Spleen (tissue), 11 donors: ENCODE measurements at regions not wholly inside any gene's neighbourhood (a gene's known extent, or its start where the extent isn't known, plus 50 kb on each side); places are given as distances from the start of the nearest gene placed in this dataset.
"Not testable (repeated sequence)": the region's sequence is repeated elsewhere in the genome, so short reads cannot be mapped to it uniquely, and the experiment has no call there.

Experiments used
- DNase-seq: peaks from one replicate; pipeline ENCODE4 v3.0.0-alpha.2; 2020
- H3K27ac ChIP-seq, 8 donors: fragments of 200-600 bp; sonication (generic) in 7 of 8; 1 replicate in 4 of 8; 2 replicates in 4 of 8; pipeline versions ENCODE4 v1.5.0 to v1.8.0; 2016 to 2021; ENCODE audit warnings: inconsistent platforms in 4 of 8, mild to moderate bottlenecking in 4 of 8, moderate library complexity in 1 of 8
- H3K27me3 ChIP-seq, 7 donors: fragments of 200-600 bp; sonication (generic) in 6 of 7; replicated peaks in 1 of 7; 1 replicate in 4 of 7; 2 replicates in 3 of 7; pipeline versions ENCODE4 v1.5.0 to v1.8.0; 2016 to 2021; ENCODE audit warnings: inconsistent platforms in 3 of 7, mild to moderate bottlenecking in 1 of 7
- H3K36me3 ChIP-seq, 6 donors: fragments of 200-600 bp; sonication (generic) in 5 of 6; 1 replicate in 4 of 6; 2 replicates in 2 of 6; pipeline versions ENCODE4 v1.5.0 to v1.8.0; 2016 to 2021; ENCODE audit warnings: inconsistent platforms in 2 of 6
- H3K4me1 ChIP-seq, 6 donors: fragments of 200-600 bp; sonication (generic) in 5 of 6; 1 replicate in 3 of 6; 2 replicates in 3 of 6; pipeline versions ENCODE4 v1.5.0 to v1.8.0; 2016 to 2021; ENCODE audit warnings: inconsistent platforms in 3 of 6
- H3K4me3 ChIP-seq, 8 donors: fragments of 200-600 bp; sonication (generic) in 7 of 8; 1 replicate in 4 of 8; 2 replicates in 4 of 8; pipeline versions ENCODE4 v1.5.0 to v1.8.0; 2016 to 2021; ENCODE audit warnings: inconsistent platforms in 4 of 8, mild to moderate bottlenecking in 4 of 8, moderate library complexity in 2 of 8
- H3K9me3 ChIP-seq, 8 donors: fragments of 200-600 bp; sonication (generic) in 7 of 8; 1 replicate in 4 of 8; 2 replicates in 4 of 8; pipeline versions ENCODE4 v1.5.0 to v1.8.0; 2016 to 2021; ENCODE audit warnings: inconsistent platforms in 4 of 8
- CTCF ChIP-seq, 11 experiments: fragments of 200-600 bp in 7 of 11; fragments of 450-650 bp in 4 of 11; sonication (generic) in 4 of 11; IDR thresholded peaks in 8 of 11; conservative IDR thresholded peaks in 3 of 11; 1 replicate in 7 of 11; 2 replicates in 4 of 11; pipeline versions ENCODE4 v1.4.0 to v1.8.0; 2016 to 2021; ENCODE audit warnings: antibody characterized with exemption in 11 of 11, inconsistent platforms in 4 of 11, mild to moderate bottlenecking in 1 of 11
- POLR2A ChIP-seq, 3 donors: fragments of 450-650 bp; IDR thresholded peaks; one replicate each; pipeline ENCODE4 v1.5.1; 2017; ENCODE audit warnings: antibody characterized with exemption in 3 of 3, mild to moderate bottlenecking in 1 of 3
- POLR2AphosphoS5 ChIP-seq, 3 donors: sonication (generic); formaldehyde crosslinking; IDR thresholded peaks; one replicate each; pipeline ENCODE4 v1.5.1; 2017; ENCODE audit warnings: antibody characterized with exemption in 3 of 3
- WGBS, 5 donors: extraction: QIAGEN DNeasy Blood & Tissue Kit in 3 of 5; methylation state at CpG; one replicate each; pipeline versions ENCODE4 v1.1.5 to v1.1.7; 2013 to 2018; 5-methylcytosine and 5-hydroxymethylcytosine counted together
- intact Hi-C: fragments of 100-400 bp; cut with DNase I; formaldehyde crosslinking; loops from one replicate; pipeline ENCODE4 v1.15.0; 2023; ENCODE audit warnings: low total_unique reads
- donor health status: healthy with polysubstance abuse.
- donor health status: DM: no; HTN: no; CAD: no; lungs with moderate emphysema.
- donor health status: DM: no; HTN: no; CAD: no.
- donor health status: Bipolar disorder and iron deficiency.
- donor health status: healthy.
- donor health status: DM: no; HTN: no; CAD: no.
- donor health status: DM: yes; HTN: yes; CAD: no.

GRCh38 chr6:135722679-135723078 is 128.8 kb upstream of the PDE7B start:
- Histone ChIP-seq H3K27ac (no peak overlapping the region), H3K36me3 (no peaks in the 10 kb centered on the region), H3K27me3 (no peaks in the 10 kb centered on the region), H3K4me1 (no peaks in the 10 kb centered on the region), H3K9me3 (peaks cover 0 to 41% (median 27%) of the 10 kb centered on the region in 8 donors), H3K4me3 (no peak overlapping the region)
- intact Hi-C loops, result no loop called here
- WGBS, 5 donors, result 61 to 81% (median 73%) methylated on average over 5 of the region's 5 CpGs
- no peak for TF ChIP-seq CTCF (IDR thresholded peaks at IDR 0.05 in 8 of 11, conservative IDR thresholded peaks at IDR 0.05 in 3 of 11)
- TF ChIP-seq POLR2AphosphoS5 (IDR thresholded peaks at IDR 0.05), result no peak
- no peak for TF ChIP-seq POLR2A (IDR thresholded peaks at IDR 0.05)
- DNase-seq, result no peak

DNA sequence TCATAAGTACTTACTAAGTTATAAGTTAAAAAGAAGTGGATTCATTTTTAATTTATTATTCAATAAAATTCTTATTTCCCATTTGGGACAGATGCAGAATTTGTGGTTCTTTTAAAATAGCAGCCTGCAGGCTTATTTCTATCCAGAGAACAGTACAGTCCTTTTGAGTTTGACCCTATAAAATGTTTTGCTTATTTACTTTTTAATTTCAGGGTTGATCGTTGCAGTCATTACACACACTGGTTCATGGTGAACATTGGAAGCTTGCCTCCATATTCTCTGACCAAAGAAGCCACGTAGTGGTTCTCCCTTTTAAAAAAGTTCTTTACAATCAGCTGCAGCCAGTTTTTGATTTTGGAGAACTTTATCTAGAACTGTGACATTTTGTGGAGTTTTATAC is 122.9 kb upstream of the PDE7B start:
- TF ChIP-seq CTCF (IDR thresholded peaks at IDR 0.05 in 8 of 11, conservative IDR thresholded peaks at IDR 0.05 in 3 of 11) (no peak), POLR2AphosphoS5 (IDR thresholded peaks at IDR 0.05) (no peak), POLR2A (IDR thresholded peaks at IDR 0.05) (no peak)
- Histone ChIP-seq H3K4me3 (no peak overlapping the region), H3K36me3 (no peaks in the 10 kb centered on the region), H3K4me1 (no peaks in the 10 kb centered on the region), H3K27me3 (no peaks in the 10 kb centered on the region), H3K9me3 (peaks cover 0 to 27% (median 23%) of the 10 kb centered on the region in 8 donors), H3K27ac (no peak overlapping the region)
- intact Hi-C loops, result no loop called here
- 79 to 88% (median 81%) methylated on average over 2 of the region's 2 CpGs for whole genome bisulfite sequencing, 5 donors
- no peak for DNase-seq

GRCh38 chr6:135731116-135731515 is 120.4 kb upstream of the PDE7B start:
- 90 to 96% (median 94%) methylated on average over 3 of the region's 3 CpGs for WGBS, 5 donors

DNA sequence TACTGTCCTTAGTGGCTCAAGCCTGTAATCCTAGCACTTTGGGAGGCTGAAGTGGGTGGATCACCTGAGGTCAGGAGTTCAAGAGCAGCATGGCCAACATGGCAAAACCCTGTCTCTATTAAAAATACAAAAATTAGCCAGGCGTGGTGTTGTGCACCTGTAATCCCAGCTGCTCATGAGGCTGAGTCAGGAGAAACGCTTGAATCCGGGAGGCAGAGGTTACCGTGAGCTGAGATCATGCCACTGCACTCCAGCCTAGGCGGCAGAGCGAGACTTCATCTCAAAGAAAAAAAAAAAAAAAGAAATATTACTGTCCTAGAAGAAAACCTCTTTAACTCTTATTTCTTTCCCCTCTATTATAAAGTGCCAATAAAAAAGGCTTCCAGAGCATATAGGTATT is 115.2 kb upstream of the PDE7B start:
- H3K9me3 ChIP-seq, H3K27ac ChIP-seq, H3K4me3 ChIP-seq, H3K4me1 ChIP-seq, H3K27me3 ChIP-seq, intact Hi-C loops, DNase-seq, H3K36me3 ChIP-seq: not testable (repeated sequence)
- 90 to 98% (median 97%) methylated on average over 6 of the region's 6 CpGs for WGBS, 5 donors

More at GRCh38 chr6:135731116-135731515, 120.4 kb upstream of the PDE7B start:
- H3K36me3 ChIP-seq, result no peaks in the 10 kb centered on the region
- intact Hi-C loops, result no loop called here
- TF ChIP-seq POLR2AphosphoS5 (IDR thresholded peaks at IDR 0.05) (no peak), POLR2A (IDR thresholded peaks at IDR 0.05) (no peak), CTCF (IDR thresholded peaks at IDR 0.05 in 8 of 11, conservative IDR thresholded peaks at IDR 0.05 in 3 of 11) (no peak)
- H3K4me1 ChIP-seq, result no peaks in the 10 kb centered on the region
- no peak for DNase-seq
- no peak overlapping the region for H3K4me3 ChIP-seq
- peaks cover 0 to 12% (median 8%) of the 10 kb centered on the region in 8 donors for H3K9me3 ChIP-seq
- no peak overlapping the region for H3K27ac ChIP-seq
- H3K27me3 ChIP-seq, result no peaks in the 10 kb centered on the region

- no peaks in the 10 kb centered on the region for H3K36me3 ChIP-seq
- no peaks in the 10 kb centered on the region for H3K9me3 ChIP-seq
- no peaks in the 10 kb centered on the region for H3K4me1 ChIP-seq
- H3K27me3 ChIP-seq, result no peaks in the 10 kb centered on the region
- intact Hi-C loops, result no loop called here
- WGBS, 5 donors, result 73 to 96% (median 89%) methylated on average over 1 of the region's 1 CpG
- no peak for DNase-seq
- H3K4me3 ChIP-seq, result no peak overlapping the region
- no peak overlapping the region for H3K27ac ChIP-seq
- TF ChIP-seq POLR2A (IDR thresholded peaks at IDR 0.05) (no peak), POLR2AphosphoS5 (IDR thresholded peaks at IDR 0.05) (no peak)
These were observed 112.9 kb upstream of the PDE7B start for GRCh38 chr6:135738636-135739035.
